HCT116 (cell line): ENCODE measurements at regions not wholly inside any gene's neighbourhood (a gene's known extent, or its start where the extent isn't known, plus 50 kb on each side); places are given as distances from the start of the nearest gene placed in this dataset.

Source experiments
- ATAC-seq: fragments of 200-7000 bp; cut with Tn5 transposase; 2 replicates; pipeline ENCODE4 v1.9.1; 2020; ENCODE audit warnings: mild to moderate bottlenecking, moderate library complexity
- BruUV-seq: library from RNA; stranded (reverse); fragments of 400-500 nt; replicated peaks from 2 replicates; lab custom pipeline; 2021; lab: Mats Ljungman, UMichigan
- CTCF ChIA-PET: fragments of 300-600 bp; sonication (Branson Sonifier 250); formaldehyde crosslinking; loops from one replicate; lab custom pipeline; 2021; ENCODE audit warnings: antibody characterized with exemption; lab: Charles Lee
- POLR2A ChIA-PET: fragments of 300-600, 350-600 bp; sonication (Branson Sonifier 250); formaldehyde crosslinking; loops from one replicate; lab custom pipeline; 2021; ENCODE audit warnings: antibody characterized with exemption; lab: Charles Lee
- RAD21 ChIA-PET, 2 experiments: fragments of 300-600 bp; sonication (Branson Sonifier 250); formaldehyde crosslinking; loops; one replicate each; lab custom pipeline; 2023; ENCODE audit warnings: low total read pairs in 2 of 2; ENCODE audit not compliant: uncharacterized antibody in 2 of 2, unreplicated experiment in 2 of 2, low non-redundant PET in 1 of 2; lab: Charles Lee
- DNase-seq: peaks from one replicate; pipeline ENCODE4 v3.0.0-alpha.2; 2010; ENCODE audit warnings: low read depth, low spot score
- H2AFZ ChIP-seq: fragments of 200-600 bp; shearing (Covaris generic), sonication (generic); 2 replicates; pipeline ENCODE4 v1.6.1; 2017; ENCODE audit warnings: low read depth, mixed run types, mixed read lengths, antibody characterized with exemption, low read length; ENCODE audit not compliant: poor library complexity, severe bottlenecking
- H3K27ac ChIP-seq: 2 replicates; pipeline ENCODE4 v1.5.1; 2012; ENCODE audit warnings: low read depth, low read length
- H3K27me3 ChIP-seq: fragments of 200-600 bp; sonication (generic); 2 replicates; pipeline ENCODE4 v1.6.1; 2016; ENCODE audit warnings: mixed run types, low read length, mixed read lengths; ENCODE audit not compliant: insufficient read depth
- H3K36me3 ChIP-seq, 2 experiments: fragments of 200-500 bp in 1 of 2; fragments of 200-600 bp in 1 of 2; sonication (Bioruptor generic) in 1 of 2; sonication (generic) in 1 of 2; 2 replicates each; pipeline versions ENCODE4 v1.5.1 to v1.6.1; 2014 to 2016; ENCODE audit warnings: low read length in 2 of 2, inconsistent platforms in 1 of 2, mixed read lengths in 1 of 2, mixed run types in 1 of 2; ENCODE audit not compliant: insufficient read depth in 2 of 2, control insufficient read depth in 1 of 2
- H3K4me1 ChIP-seq, 2 experiments: fragments of 200-600 bp in 1 of 2; sonication (generic) in 1 of 2; 2 replicates each; pipeline versions ENCODE4 v1.5.1 to v1.6.1; 2012 to 2017; ENCODE audit warnings: low read length in 2 of 2, inconsistent platforms in 1 of 2, mild to moderate bottlenecking in 1 of 2, mixed read lengths in 1 of 2, mixed run types in 1 of 2, moderate library complexity in 1 of 2; ENCODE audit not compliant: insufficient read depth in 2 of 2, control insufficient read depth in 1 of 2
- H3K4me2 ChIP-seq: fragments of 200-600 bp; sonication (generic); 2 replicates; pipeline ENCODE4 v1.6.1; 2017; ENCODE audit warnings: mixed run types, low read length, mixed read lengths
- H3K4me3 ChIP-seq, 2 experiments: fragments of 200-600 bp in 1 of 2; sonication (generic) in 1 of 2; replicated peaks in 1 of 2; 2 replicates each; pipeline ENCODE4 v1.5.1; 2011 to 2016; ENCODE audit warnings: low read length in 2 of 2, control low read depth in 1 of 2, low read depth in 1 of 2, mild to moderate bottlenecking in 1 of 2, mixed read lengths in 1 of 2, mixed run types in 1 of 2
- H3K79me2 ChIP-seq: fragments of 200-600 bp; sonication (generic); 2 replicates; pipeline ENCODE4 v1.6.1; 2017; ENCODE audit warnings: mild to moderate bottlenecking, mixed run types, low read length, moderate library complexity, mixed read lengths; ENCODE audit not compliant: insufficient read depth
- H3K9ac ChIP-seq: fragments of 200-600 bp; sonication (generic); 2 replicates; pipeline ENCODE4 v1.6.1; 2016; ENCODE audit warnings: low read length, mixed read lengths
- H3K9me2 ChIP-seq: fragments of 200-600 bp; sonication (generic), shearing (Covaris generic); 2 replicates; pipeline ENCODE4 v1.6.1; 2017; ENCODE audit warnings: mixed run types, mild to moderate bottlenecking, moderate library complexity; ENCODE audit not compliant: insufficient read depth
- H3K9me3 ChIP-seq, 2 experiments: fragments of 200-500 bp in 1 of 2; fragments of 200-600 bp in 1 of 2; sonication (Bioruptor generic) in 1 of 2; sonication (generic) in 1 of 2; 2 replicates each; pipeline ENCODE4 v1.6.1; 2014 to 2017; ENCODE audit warnings: low read length in 2 of 2, mixed read lengths in 2 of 2, inconsistent platforms in 1 of 2, low read depth in 1 of 2, mild to moderate bottlenecking in 1 of 2, mixed run types in 1 of 2, moderate library complexity in 1 of 2; ENCODE audit not compliant: control insufficient read depth in 1 of 2, insufficient read depth in 1 of 2
- H4K20me1 ChIP-seq: fragments of 200-600 bp; sonication (generic), shearing (Covaris generic); 2 replicates; pipeline ENCODE4 v1.6.1; 2017; ENCODE audit warnings: mixed run types, mild to moderate bottlenecking, moderate library complexity; ENCODE audit not compliant: insufficient read depth
- CEBPB ChIP-seq: IDR thresholded peaks from 2 replicates; pipeline ENCODE4 v1.6.1; 2012; ENCODE audit warnings: low read depth
- CTCF ChIP-seq, 3 experiments: fragments of 200-600 bp in 1 of 3; sonication (generic) in 1 of 3; IDR thresholded peaks in 2 of 3; conservative IDR thresholded peaks in 1 of 3; 2 replicates each; pipeline ENCODE4 v1.5.1; 2012 to 2017; ENCODE audit warnings: low read depth in 2 of 3, low read length in 2 of 3, antibody characterized with exemption in 1 of 3, borderline replicate concordance in 1 of 3, control low read depth in 1 of 3, mild to moderate bottlenecking in 1 of 3, mixed read lengths in 1 of 3, mixed run types in 1 of 3, moderate library complexity in 1 of 3; ENCODE audit not compliant: insufficient read depth in 1 of 3
- ELF1 ChIP-seq: IDR thresholded peaks from 2 replicates; pipeline ENCODE4 v1.6.1; 2012; ENCODE audit warnings: low read depth, borderline replicate concordance
- EZH2phosphoT487 ChIP-seq: fragments of 200-600 bp; IDR thresholded peaks from 2 replicates; pipeline ENCODE4 v1.6.1; 2018; ENCODE audit warnings: antibody characterized with exemption, borderline replicate concordance
- JUND ChIP-seq: IDR thresholded peaks from 2 replicates; pipeline ENCODE4 v1.6.1; 2012
- MAX ChIP-seq: IDR thresholded peaks from 2 replicates; pipeline ENCODE4 v1.6.1; 2012
- POLR2A ChIP-seq: IDR thresholded peaks from 2 replicates; pipeline ENCODE4 v1.7.0; 2011; ENCODE audit warnings: borderline replicate concordance; ENCODE audit not compliant: insufficient read depth, insufficient read length; ENCODE audit errors: extremely low read depth
- POLR2AphosphoS5 ChIP-seq: IDR thresholded peaks from 2 replicates; pipeline ENCODE4 v1.6.1; 2011; ENCODE audit warnings: mild to moderate bottlenecking, low read depth, low read length, moderate library complexity
- RAD21 ChIP-seq: IDR thresholded peaks from 2 replicates; pipeline ENCODE4 v1.6.1; 2012; ENCODE audit warnings: low read depth, mild to moderate bottlenecking
- REST ChIP-seq: IDR thresholded peaks from 2 replicates; pipeline ENCODE4 v1.6.1; 2012; ENCODE audit warnings: low read depth
- SP1 ChIP-seq: IDR thresholded peaks from 2 replicates; pipeline ENCODE4 v1.6.1; 2012; ENCODE audit warnings: low read depth
- YY1 ChIP-seq: IDR thresholded peaks from 2 replicates; pipeline ENCODE4 v1.6.1; 2011; ENCODE audit warnings: low read length, low read depth, moderate library complexity, mild to moderate bottlenecking; ENCODE audit not compliant: insufficient replicate concordance; ENCODE audit errors: extremely low read depth
- ZFX ChIP-seq: fragments of 450-650 bp; IDR thresholded peaks from 2 replicates; pipeline ENCODE4 v1.6.1; 2017
- intact Hi-C: fragments of 100-400 bp; cut with micrococcal nuclease; formaldehyde crosslinking; loops from 2 replicates; pipeline ENCODE4 v1.10.0; 2022

GRCh38 chr16:47904691-47905090, 251.1 kb downstream of the ABCC12 start:
- no peak overlapping the region for H3K4me3 ChIP-seq
- BruUV-seq: no TSS peak
- H3K9me3 ChIP-seq: no peaks in the 10 kb centered on the region
- ChIA-PET CTCF (no interaction called here), POLR2A (no interaction called here), RAD21 (no interaction called here)
- ATAC-seq: no peak
- no peaks in the 10 kb centered on the region for H4K20me1 ChIP-seq
- TF ChIP-seq EZH2phosphoT487 (no peak), YY1 (no peak), POLR2AphosphoS5 (no peak), CTCF (IDR thresholded peaks at IDR 0.05 in 2 of 3, conservative IDR thresholded peaks at IDR 0.05 in 1 of 3; ENCODE audit: borderline replicate concordance in 1 of 3, insufficient read depth in 1 of 3, low read depth in 2 of 3, low read length in 2 of 3) (no peak), SP1 (no peak), POLR2A (no peak), CEBPB (no peak), ZFX (no peak), RAD21 (no peak), ELF1 (no peak), MAX (no peak), REST (no peak), JUND (no peak)
- H3K27me3 ChIP-seq: peaks cover 12% of the 10 kb centered on the region
- H3K9me2 ChIP-seq: no peaks in the 10 kb centered on the region
- no peak overlapping the region for H3K9ac ChIP-seq
- H3K4me1 ChIP-seq: no peaks in the 10 kb centered on the region; a peak in 1 of 4 replicates
- no peak overlapping the region for H3K4me2 ChIP-seq
- H3K36me3 ChIP-seq: no peaks in the 10 kb centered on the region
- no peak for DNase-seq
- no peak overlapping the region for H3K27ac ChIP-seq
- no peak overlapping the region for H2AFZ ChIP-seq
- intact Hi-C loops: no loop called here
- no peaks in the 10 kb centered on the region for H3K79me2 ChIP-seq
